PC-3 (cell line): ENCODE measurements at regions not wholly inside any gene's neighbourhood (a gene's known extent, or its start where the extent isn't known, plus 50 kb on each side); places are given as distances from the start of the nearest gene placed in this dataset.
A peak's percentile ranks its signal among the peaks of the same experiment; 100 is the strongest.

Experiments used
- ATAC-seq: fragments of 200-7000 bp; cut with Tn5 transposase; 2 replicates; pipeline ENCODE4 v1.9.1; 2020; ENCODE audit warnings: mild to moderate bottlenecking, moderate library complexity
- BruUV-seq: library from RNA; stranded (reverse); fragments of 400-500 nt; replicated peaks from 2 replicates; lab custom pipeline; 2021; lab: Mats Ljungman, UMichigan
- CTCF ChIA-PET: fragments of 300-600 bp; sonication (Branson Sonifier 250); formaldehyde crosslinking; loops from one replicate; lab custom pipeline; 2022; ENCODE audit warnings: antibody characterized with exemption; lab: Charles Lee
- POLR2A ChIA-PET: fragments of 300-600 bp; sonication (Branson Sonifier 250); formaldehyde crosslinking; loops from one replicate; lab custom pipeline; 2022; ENCODE audit warnings: antibody characterized with exemption; ENCODE audit not compliant: unreplicated experiment; lab: Charles Lee
- DNase-seq: peaks from one replicate; pipeline ENCODE4 v3.0.0-alpha.2; 2015
- H2AFZ ChIP-seq: fragments of 300-600 bp; sonication (generic); 2 replicates; pipeline ENCODE4 v1.6.0; 2016; ENCODE audit warnings: antibody characterized with exemption, low read length
- H3F3A ChIP-seq: fragments of 300-600 bp; sonication (generic); one replicate; pipeline ENCODE4 v1.6.0; 2017; ENCODE audit warnings: antibody characterized with exemption, low read length, control low read depth, mild to moderate bottlenecking; ENCODE audit not compliant: unreplicated experiment
- H3K27ac ChIP-seq: fragments of 300-600 bp; sonication (generic); 2 replicates; pipeline ENCODE4 v1.5.1; 2016; ENCODE audit warnings: mild to moderate bottlenecking, low read length
- H3K27me3 ChIP-seq: fragments of 300-600 bp; sonication (generic); 2 replicates; pipeline ENCODE4 v1.6.1; 2016; ENCODE audit warnings: low read length, mixed read lengths
- H3K36me3 ChIP-seq: fragments of 300-600 bp; sonication (generic); 2 replicates; pipeline ENCODE4 v1.6.1; 2016; ENCODE audit warnings: low read depth, mixed run types, low read length, mixed read lengths
- H3K4me1 ChIP-seq: fragments of 300-600 bp; sonication (generic); 2 replicates; pipeline ENCODE4 v1.5.1; 2016; ENCODE audit warnings: low read length; ENCODE audit not compliant: insufficient read depth
- H3K4me2 ChIP-seq: fragments of 300-600 bp; sonication (generic); 2 replicates; pipeline ENCODE4 v1.6.0; 2016; ENCODE audit warnings: low read length
- H3K4me3 ChIP-seq: fragments of 300-600 bp; sonication (generic); 2 replicates; pipeline ENCODE4 v1.5.1; 2016; ENCODE audit warnings: mild to moderate bottlenecking, low read length, mixed read lengths
- H3K79me2 ChIP-seq: fragments of 300-600 bp; sonication (generic); 2 replicates; pipeline ENCODE4 v1.6.1; 2017; ENCODE audit warnings: low read length, mixed read lengths
- H3K9ac ChIP-seq: fragments of 300-600 bp; sonication (generic); 2 replicates; pipeline ENCODE4 v1.6.0; 2016; ENCODE audit warnings: mild to moderate bottlenecking, low read length
- H3K9me2 ChIP-seq: fragments of 300-600 bp; sonication (generic); replicated peaks from 2 replicates; pipeline ENCODE4 v1.6.1; 2016; ENCODE audit warnings: mixed run types, low read length, mixed read lengths
- H3K9me3 ChIP-seq: fragments of 300-600 bp; sonication (generic); 2 replicates; pipeline ENCODE4 v1.6.1; 2016; ENCODE audit warnings: low read length, mixed read lengths
- H4K20me1 ChIP-seq: fragments of 300-600 bp; sonication (generic); 2 replicates; pipeline ENCODE4 v1.6.1; 2016; ENCODE audit warnings: low read length, mixed read lengths
- CTCF ChIP-seq: fragments of 300-600 bp; sonication (generic); conservative IDR thresholded peaks from 2 replicates; pipeline ENCODE4 v1.5.1; 2017; ENCODE audit warnings: antibody characterized with exemption, low read depth, mild to moderate bottlenecking, low read length
- EZH2 ChIP-seq: fragments of 300-600 bp; sonication (generic); IDR thresholded peaks from one replicate; pipeline ENCODE4 v1.6.1; 2017; ENCODE audit warnings: antibody characterized with exemption, mild to moderate bottlenecking, low read length; ENCODE audit not compliant: unreplicated experiment
- EZH2phosphoT487 ChIP-seq: fragments of 300-600 bp; sonication (generic); IDR thresholded peaks from 2 replicates; pipeline ENCODE4 v1.6.1; 2018; ENCODE audit warnings: mild to moderate bottlenecking, antibody characterized with exemption, low read length, borderline replicate concordance
- intact Hi-C: fragments of 100-400 bp; cut with micrococcal nuclease; formaldehyde crosslinking; loops from 2 replicates; pipeline ENCODE4 v1.9.0; 2023

- no peak overlapping the region for H3K27ac ChIP-seq
- H3F3A ChIP-seq, result no peaks in the 10 kb centered on the region
- ChIA-PET CTCF (no interaction called here), POLR2A (no interaction called here)
- H3K9me2 ChIP-seq, result no peaks in the 10 kb centered on the region
- H3K79me2 ChIP-seq, result no peaks in the 10 kb centered on the region
- H3K9me3 ChIP-seq, result no peaks in the 10 kb centered on the region
- no peak overlapping the region for H3K4me3 ChIP-seq
- no peaks in the 10 kb centered on the region for H3K36me3 ChIP-seq
- BruUV-seq, result no TSS peak
- H2AFZ ChIP-seq, result no peak overlapping the region
- H3K4me1 ChIP-seq, result no peaks in the 10 kb centered on the region
- no peak for ATAC-seq
- DNase-seq, result peak; percentile 56
- no peaks in the 10 kb centered on the region for H3K27me3 ChIP-seq
- H3K4me2 ChIP-seq, result peak overlapping the region; percentile 7; the same call in 1 of the 2 replicates
- TF ChIP-seq CTCF (peak; percentile 76), EZH2 (no peak)
- intact Hi-C loops, result loop anchor here (1.0 to 5.0 kb wide), 4 partner anchors 276 to 1146 kb away; no protein-coding TSS in a partner anchor
- no peaks in the 10 kb centered on the region for H4K20me1 ChIP-seq
- H3K9ac ChIP-seq, result no peak overlapping the region
These were observed 220.1 kb downstream of the PPP1R3A start for GRCh38 chr7:113698556-113699220.

GRCh38 chr7:113694149-113694548 is 224.7 kb downstream of the PPP1R3A start:
- no peak overlapping the region for H2AFZ ChIP-seq
- no peak overlapping the region for H3K4me2 ChIP-seq
- H3K27me3 ChIP-seq, result no peaks in the 10 kb centered on the region
- DNase-seq, result no peak
- no peak overlapping the region for H3K9ac ChIP-seq
- ChIA-PET CTCF (interaction anchor here (0.6 kb wide), 1 partner anchor 717 kb away, joined by 4 read pairs; no protein-coding TSS in a partner anchor), POLR2A (no interaction called here)
- H3K9me3 ChIP-seq, result no peaks in the 10 kb centered on the region
- ATAC-seq, result no peak
- no peak overlapping the region for H3K4me3 ChIP-seq
- no peaks in the 10 kb centered on the region for H3K9me2 ChIP-seq
- no peaks in the 10 kb centered on the region for H4K20me1 ChIP-seq
- BruUV-seq, result no TSS peak
- H3K4me1 ChIP-seq, result no peaks in the 10 kb centered on the region
- no peak overlapping the region for H3K27ac ChIP-seq
- H3K79me2 ChIP-seq, result no peaks in the 10 kb centered on the region
- intact Hi-C loops, result no loop called here
- no peaks in the 10 kb centered on the region for H3K36me3 ChIP-seq
- H3F3A ChIP-seq, result no peaks in the 10 kb centered on the region
- no peak for TF ChIP-seq EZH2
- no peak for TF ChIP-seq EZH2phosphoT487
- no peak for TF ChIP-seq CTCF

GRCh38 chr7:113684165-113684564 is 234.6 kb downstream of the PPP1R3A start:
- Histone ChIP-seq H3K27ac (no peak overlapping the region), H3K4me2 (no peak overlapping the region), H3K79me2 (no peaks in the 10 kb centered on the region), H3K9ac (no peak overlapping the region), H3K9me2 (no peaks in the 10 kb centered on the region), H3K4me3 (no peak overlapping the region), H3K36me3 (no peaks in the 10 kb centered on the region), H3K4me1 (no peaks in the 10 kb centered on the region), H4K20me1 (no peaks in the 10 kb centered on the region), H3F3A (no peaks in the 10 kb centered on the region), H3K27me3 (no peaks in the 10 kb centered on the region), H2AFZ (no peak overlapping the region), H3K9me3 (no peaks in the 10 kb centered on the region)
- POLR2A ChIA-PET, result no interaction called here
- DNase-seq (no peak), ATAC-seq (no peak)
- no peak for TF ChIP-seq EZH2
- no peak for TF ChIP-seq EZH2phosphoT487
- TF ChIP-seq CTCF, result no peak
- intact Hi-C loops, result no loop called here
- BruUV-seq, result no TSS peak
- CTCF ChIA-PET, result no interaction called here
